ENCODE measurements at regions not wholly inside any gene's neighbourhood (a gene's known extent, or its start where the extent isn't known, plus 50 kb on each side); places are given as distances from the start of the nearest gene placed in this dataset.

GRCh38 chr4:187944179-187944578 lies 51.4 kb upstream of the ZFP42 start:
- Histone ChIP-seq H3K18ac (ENCODE audit: low read depth, low read length) (no peak overlapping the region), H3K36me3 (ENCODE audit: control insufficient read depth, insufficient read depth, low read length) (no peaks in the 10 kb centered on the region), H3K23ac (ENCODE audit: low read depth, low read length) (no peak overlapping the region), H3K9ac (ENCODE audit: low read depth, low read length) (no peak overlapping the region), H3K14ac (replicated peaks; ENCODE audit: low read depth, low read length) (no peak overlapping the region), H3K4me1 (ENCODE audit: control insufficient read depth, insufficient read depth, low read length) (no peaks in the 10 kb centered on the region), H3K4ac (ENCODE audit: low read depth, low read length) (no peak overlapping the region), H3K56ac (ENCODE audit: extremely low read depth, insufficient read depth, low read length) (no peak overlapping the region), H2BK20ac (ENCODE audit: low read depth, low read length) (no peak overlapping the region), H2AK5ac (ENCODE audit: low read depth, low read length) (no peak overlapping the region), H3K4me2 (ENCODE audit: low read depth, low read length) (no peak overlapping the region), H4K5ac (ENCODE audit: low read depth, low read length) (no peak overlapping the region), H2AFZ (replicated peaks; ENCODE audit: low read length, poor library complexity) (no peak overlapping the region), H3K9me1 (ENCODE audit: insufficient read depth, low read length) (no peaks in the 10 kb centered on the region), H4K20me1 (ENCODE audit: insufficient read depth, low read length) (no peaks in the 10 kb centered on the region), H2AK9ac (replicated peaks; ENCODE audit: low read depth, low read length, poor library complexity) (no peak overlapping the region), H4K91ac (ENCODE audit: insufficient read depth, low read depth, low read length) (no peak overlapping the region), H3K9me3 (ENCODE audit: control insufficient read depth, insufficient read depth, low read length) (no peaks in the 10 kb centered on the region), H2BK120ac (ENCODE audit: low read depth, low read length) (no peak overlapping the region), H2BK15ac (ENCODE audit: low read depth, low read length) (no peak overlapping the region), H3K27ac (ENCODE audit: insufficient read depth, low read length) (no peak overlapping the region), H3K79me1 (ENCODE audit: low read depth in 1 of 2, low read length in 2 of 2) (no peaks in the 10 kb centered on the region), H2BK5ac (ENCODE audit: low read depth, low read length, poor library complexity, severe bottlenecking) (no peak overlapping the region), H3K27me3 (ENCODE audit: control insufficient read depth, insufficient read depth, low read length) (no peaks in the 10 kb centered on the region), H3K4me3 (ENCODE audit: insufficient read depth, low read depth, low read length) (no peak overlapping the region), H4K8ac (ENCODE audit: low read depth in 2 of 2, low read length in 2 of 2) (no peak overlapping the region)
- 60% methylated on average over 3 of the region's 7 CpGs; no CpG with 5 or more reads in 1 of the 2 experiments for WGBS, 2 experiments (ENCODE audit: extremely low coverage in 2 of 2, insufficient read length in 1 of 2)
- no peak for ATAC-seq (ENCODE audit: low read depth)
- in situ Hi-C loops (cut with MboI; ENCODE audit: low sequenced_read_pairs) = no loop called here
- BruUV-seq (replicated peaks) = no TSS peak
- dilution Hi-C loops (cut with HindIII; ENCODE audit: low sequenced_read_pairs, unreplicated experiment) = no loop called here
- no peak for DNase-seq
- ChIA-PET CTCF (no interaction called here), POLR2A (ENCODE audit: unreplicated experiment) (no interaction called here)
- intact Hi-C loops (cut with micrococcal nuclease) = no loop called here
- TF ChIP-seq BHLHE40 (IDR thresholded peaks at IDR 0.05; ENCODE audit: low read depth, low read length) (no peak), MAFK (IDR thresholded peaks at IDR 0.05; ENCODE audit: low read depth, low read length) (no peak), RAD21 (IDR thresholded peaks at IDR 0.05; ENCODE audit: low read length) (no peak), MAZ (IDR thresholded peaks at IDR 0.05; ENCODE audit: borderline replicate concordance, low read depth, low read length) (no peak), CTCF (conservative IDR thresholded peaks at IDR 0.05; ENCODE audit: low read depth, low read length) (no peak), USF2 (IDR thresholded peaks at IDR 0.05; ENCODE audit: low read depth, low read length) (no peak), FOS (IDR thresholded peaks at IDR 0.05; ENCODE audit: low read depth, low read length) (no peak), MXI1 (IDR thresholded peaks at IDR 0.05; ENCODE audit: borderline replicate concordance, low read depth, low read length) (no peak), NFE2L2 (IDR thresholded peaks at IDR 0.05; ENCODE audit: low read depth, low read length) (no peak), ELK1 (IDR thresholded peaks at IDR 0.05; ENCODE audit: borderline replicate concordance, low read depth, low read length) (no peak), CEBPB (IDR thresholded peaks at IDR 0.05; ENCODE audit: low read depth, low read length) (no peak), SMC3 (IDR thresholded peaks at IDR 0.05; ENCODE audit: low read depth, low read length) (no peak), POLR2A (IDR thresholded peaks at IDR 0.05; ENCODE audit: low read depth, low read length) (no peak), CHD1 (IDR thresholded peaks at IDR 0.05; ENCODE audit: low read depth, low read length) (no peak), RFX5 (IDR thresholded peaks at IDR 0.05; ENCODE audit: low read depth, low read length) (no peak), RCOR1 (IDR thresholded peaks at IDR 0.05; ENCODE audit: insufficient replicate concordance, low read length) (no peak)
